GM18498 (cell line): ENCODE measurements at regions not wholly inside any gene's neighbourhood (a gene's known extent, or its start where the extent isn't known, plus 50 kb on each side); places are given as distances from the start of the nearest gene placed in this dataset.
A peak's percentile ranks its signal among the peaks of the same experiment; 100 is the strongest.

ENCODE experiments used
- ATAC-seq: cut with Tn5 transposase; IDR thresholded peaks from one replicate; pipeline ENCODE4 v1.9.1; 2021; ENCODE audit warnings: mild to moderate bottlenecking, moderate library complexity; ENCODE audit not compliant: unreplicated experiment

DNA sequence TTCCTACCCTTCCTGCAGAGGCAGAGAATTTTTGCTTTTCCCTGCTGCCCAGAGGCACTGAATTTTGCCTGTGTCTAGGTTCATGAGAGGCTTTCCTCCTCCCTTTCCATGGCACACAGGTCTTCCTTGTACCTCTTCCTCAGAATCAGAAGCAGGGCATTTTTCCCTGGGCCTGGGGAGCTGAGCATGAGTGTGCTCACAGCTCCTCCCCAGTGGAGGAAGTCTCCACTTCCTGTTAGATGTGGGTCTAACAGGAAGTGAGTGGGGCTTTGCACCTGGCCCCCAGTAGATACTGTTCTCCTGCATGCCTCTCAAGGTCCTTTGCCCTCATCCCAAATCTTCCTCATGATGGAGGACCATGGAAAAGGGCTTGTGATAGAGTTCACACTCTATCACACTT is 297.2 kb upstream of the FIGN start:
- ATAC-seq, result no peak

DNA sequence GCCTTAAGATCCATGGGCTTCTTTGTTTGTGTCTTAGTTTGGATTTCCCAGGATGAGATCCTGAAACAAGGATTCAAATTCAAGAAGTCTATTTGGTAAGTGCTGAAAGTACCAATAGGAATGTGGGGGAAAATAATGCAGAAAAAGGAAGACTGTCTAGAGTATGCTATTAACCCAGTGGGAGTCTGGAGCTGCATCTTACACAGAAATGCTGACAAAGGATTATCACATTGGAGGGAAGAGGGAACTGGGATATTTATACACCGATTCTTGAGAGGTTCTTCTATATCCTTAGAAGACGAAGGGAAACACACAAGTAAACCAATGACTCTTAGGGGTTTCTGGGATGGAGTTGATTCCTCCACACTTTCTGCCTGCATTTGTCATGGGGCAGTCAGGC is 294.8 kb upstream of the FIGN start:
- ATAC-seq, result no peak

DNA sequence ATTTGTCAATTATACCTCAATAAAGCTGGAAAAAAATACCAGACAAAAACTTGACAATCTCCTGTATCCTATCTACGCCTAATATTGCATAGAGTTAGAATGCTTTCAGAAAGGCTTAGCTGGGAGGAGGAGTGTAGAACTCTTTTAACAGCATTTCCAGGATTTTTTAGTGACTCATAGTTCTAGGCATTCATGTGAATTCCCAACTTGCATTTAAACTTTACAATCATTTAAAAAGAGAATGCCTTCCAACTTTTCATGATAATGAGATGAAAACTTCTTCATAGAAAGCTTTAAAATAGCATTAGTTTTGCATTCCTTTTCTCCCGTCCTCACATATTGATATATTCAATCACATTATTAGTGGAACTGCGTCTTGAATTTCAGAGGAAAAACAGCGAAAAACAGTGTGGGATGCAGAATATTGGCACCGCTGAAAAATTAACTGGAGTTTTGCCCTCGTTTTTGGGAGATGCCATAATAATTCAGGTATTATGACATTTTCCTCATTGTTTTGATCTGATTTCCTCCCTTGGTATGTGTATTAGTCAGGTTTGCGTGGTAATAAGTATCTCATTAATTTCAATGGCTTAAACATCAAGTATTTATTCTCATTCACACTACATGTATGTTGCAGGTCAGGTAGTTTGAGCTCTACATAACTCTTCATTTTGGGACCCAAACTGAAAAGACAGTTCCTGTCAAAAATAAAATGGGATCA is 293.2 kb upstream of the FIGN start:
- no peak for ATAC-seq

DNA sequence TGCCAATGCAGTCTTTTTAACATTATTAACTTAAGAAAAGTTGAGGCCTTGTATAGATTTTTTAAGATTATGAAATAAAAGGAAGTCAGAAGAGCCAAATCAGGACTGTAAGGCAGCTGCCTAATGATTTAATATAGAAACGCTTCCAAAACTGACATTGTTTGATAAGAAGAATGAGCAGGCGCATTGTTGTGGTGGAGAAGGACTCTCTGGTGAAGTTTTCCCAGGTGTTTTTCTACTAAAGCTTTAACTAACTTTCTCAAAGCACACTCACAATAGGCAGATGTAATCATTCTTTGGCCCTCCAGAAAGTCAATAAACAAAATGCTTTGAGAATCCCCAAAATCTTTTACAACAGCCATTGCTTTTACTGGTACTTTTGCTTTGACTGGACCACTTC is 288.6 kb upstream of the FIGN start:
- ATAC-seq, result no peak

DNA sequence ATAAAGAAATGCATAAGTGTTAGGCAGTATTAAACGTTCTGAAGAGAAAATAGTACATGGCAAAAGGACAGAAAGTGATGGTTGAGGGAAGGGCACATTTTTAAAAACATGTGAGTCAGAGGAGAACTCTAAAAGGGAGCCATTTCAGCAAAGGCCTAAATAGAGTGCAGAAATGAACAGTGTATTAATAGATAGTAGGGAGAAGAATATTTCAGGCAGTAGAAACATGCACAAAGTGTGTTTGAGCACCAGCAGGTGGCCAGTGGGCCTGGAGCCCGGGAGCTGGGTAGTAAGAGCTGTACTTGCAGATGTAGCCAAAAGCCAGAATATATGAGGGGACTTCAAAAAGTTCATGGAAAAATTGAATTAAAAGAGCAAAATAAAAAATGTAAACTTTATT is 288.1 kb upstream of the FIGN start:
- ATAC-seq, result no peak

DNA sequence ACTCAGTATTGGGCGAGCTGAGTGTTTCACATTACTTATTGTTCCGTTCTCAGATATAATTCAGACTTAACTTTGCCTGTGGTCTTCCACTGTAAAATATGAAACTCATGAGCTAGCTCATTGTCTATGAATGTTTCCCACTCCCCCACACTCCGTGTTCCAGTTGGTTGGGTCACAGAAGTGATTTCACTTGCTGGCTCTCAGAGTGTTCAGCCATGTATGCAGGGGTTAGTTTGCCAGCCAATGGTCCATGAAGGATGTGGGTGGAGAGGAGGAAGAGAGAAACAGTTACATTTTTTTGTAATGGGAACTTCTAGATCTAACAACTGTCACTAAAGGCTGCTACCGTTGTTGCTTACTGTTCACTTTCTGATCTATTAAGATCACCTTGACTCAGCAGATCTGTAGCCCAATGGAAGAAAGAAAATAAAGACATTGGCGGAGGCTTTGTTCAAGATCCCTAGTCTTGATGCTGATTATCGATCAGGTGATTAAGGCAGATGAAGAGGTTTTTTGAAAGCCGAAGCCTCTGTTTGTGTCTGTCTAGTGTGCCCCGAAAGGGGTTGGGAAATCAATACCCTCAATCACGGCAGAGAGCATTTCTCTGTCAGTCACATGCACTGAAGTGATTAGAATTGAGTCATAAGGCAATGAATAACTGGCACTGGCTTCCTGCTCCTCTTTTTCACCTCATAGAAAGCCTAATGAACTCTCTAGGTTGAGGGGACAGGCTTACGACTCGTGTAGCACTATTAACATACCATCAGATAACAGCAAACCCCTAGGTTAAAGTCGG is 279.7 kb upstream of the FIGN start:
- ATAC-seq, result peak; percentile 97

DNA sequence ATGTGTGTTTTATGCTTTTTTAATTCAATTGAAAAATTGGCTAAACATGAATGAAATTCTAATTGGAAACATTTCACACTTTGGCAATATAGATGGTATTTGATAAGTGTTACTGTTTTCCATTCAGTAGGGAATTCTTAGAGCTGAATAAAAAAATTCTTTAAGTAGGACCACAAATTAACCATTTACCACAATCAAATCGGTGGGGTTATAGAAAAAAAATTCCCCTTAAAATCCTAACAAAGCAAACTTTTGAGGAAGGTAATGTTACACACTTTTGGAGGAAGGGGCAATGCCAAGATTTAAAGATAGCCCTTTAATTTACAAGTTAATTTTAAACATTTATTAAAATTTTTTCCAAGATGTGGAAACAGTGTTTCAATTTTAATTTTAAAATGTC is 279.0 kb upstream of the FIGN start:
- no peak for ATAC-seq

DNA sequence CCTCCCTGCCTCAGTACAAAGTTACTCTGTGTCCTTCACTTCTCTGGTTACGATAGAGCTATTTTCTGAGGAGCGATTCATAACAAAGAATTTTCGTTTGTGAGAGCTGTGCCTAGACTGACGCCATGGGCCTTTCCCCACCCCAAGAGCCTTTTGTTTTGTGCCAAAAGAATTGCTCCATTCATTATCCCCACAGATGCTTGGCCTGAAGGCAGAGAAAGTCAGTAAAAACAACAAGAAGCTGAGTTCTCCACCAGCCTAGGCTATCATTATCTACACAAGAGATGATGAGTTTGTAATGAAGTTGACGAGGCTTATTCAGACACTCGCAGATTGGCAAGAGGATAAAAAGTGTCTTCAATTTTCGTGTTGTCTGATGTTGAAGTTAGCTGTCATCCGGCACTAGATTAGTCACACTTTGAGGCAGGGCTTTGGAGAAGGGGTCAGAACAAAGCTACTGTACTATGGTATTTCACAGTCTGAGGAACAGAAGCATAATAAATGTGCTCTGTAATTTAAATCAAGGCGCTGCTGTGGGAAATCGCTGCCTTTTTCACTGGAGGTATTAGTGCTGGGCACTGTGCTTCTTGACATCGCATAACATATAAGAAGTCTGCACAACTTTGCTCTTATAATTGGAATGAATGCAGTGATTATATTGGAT is 278.4 kb upstream of the FIGN start:
- no peak for ATAC-seq

DNA sequence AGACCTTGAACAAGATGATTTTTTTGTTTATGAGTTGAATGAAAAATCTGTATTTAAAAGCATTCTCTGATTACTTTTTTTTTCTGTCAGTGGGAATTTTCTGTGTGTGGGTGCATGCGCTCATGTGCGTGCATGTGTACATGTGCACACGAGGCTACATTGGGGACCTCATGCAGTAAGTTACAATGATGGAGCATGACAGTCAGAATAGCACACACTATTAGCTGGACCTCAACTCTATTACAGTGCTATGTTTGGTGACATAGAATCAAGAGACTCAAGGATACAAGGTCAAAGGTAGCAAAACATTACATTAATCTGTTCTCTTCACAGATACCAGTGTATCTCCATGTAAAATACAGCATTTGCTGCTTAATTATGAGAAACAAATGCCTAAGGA is 276.8 kb upstream of the FIGN start:
- no peak for ATAC-seq

DNA sequence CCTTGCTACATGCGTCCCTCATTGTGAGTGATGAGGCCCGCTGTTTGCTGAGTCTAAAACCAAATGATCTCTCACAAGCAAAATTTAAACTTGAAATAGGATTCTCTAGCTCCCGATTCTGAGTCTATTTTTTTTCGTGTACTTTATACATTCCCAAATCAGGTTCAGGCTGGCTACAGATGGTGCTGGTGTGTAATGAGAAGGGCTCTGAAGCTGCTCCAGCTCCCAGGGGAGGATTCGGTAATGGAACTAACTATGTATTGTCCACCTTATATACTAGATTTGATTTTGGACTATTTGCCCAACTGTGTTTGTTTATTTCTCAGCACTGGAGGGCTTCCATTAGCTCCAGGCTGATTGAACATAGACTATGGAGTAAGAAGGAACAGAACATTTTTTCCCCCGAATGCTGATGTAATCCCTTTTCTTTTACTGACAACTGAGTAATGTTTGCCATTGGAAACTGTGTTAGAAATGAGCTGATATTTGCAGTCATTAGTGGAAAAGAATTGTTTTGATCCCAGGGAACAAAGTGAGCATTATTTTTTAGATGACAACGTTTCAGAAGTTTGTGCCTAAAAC is 274.0 kb upstream of the FIGN start:
- no peak for ATAC-seq

DNA sequence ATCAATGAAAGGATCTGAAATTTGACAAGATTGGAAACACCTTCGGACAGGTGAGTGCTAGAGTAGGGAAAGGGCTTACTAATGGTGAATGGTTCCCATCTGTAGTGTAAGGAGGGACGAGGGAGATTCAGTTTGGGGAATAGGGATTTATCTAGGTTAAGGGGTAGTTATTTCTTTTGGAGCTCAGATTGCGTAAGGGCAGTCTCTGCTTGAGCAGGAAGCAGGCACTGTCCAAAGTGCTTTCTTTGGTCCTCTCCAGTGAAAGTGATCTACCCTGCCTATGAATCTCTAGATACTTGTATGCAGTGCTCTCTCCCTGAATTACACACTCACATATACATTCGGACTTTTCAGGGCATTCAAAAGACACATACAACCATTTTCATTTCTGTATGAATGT is 272.9 kb upstream of the FIGN start:
- no peak for ATAC-seq

DNA sequence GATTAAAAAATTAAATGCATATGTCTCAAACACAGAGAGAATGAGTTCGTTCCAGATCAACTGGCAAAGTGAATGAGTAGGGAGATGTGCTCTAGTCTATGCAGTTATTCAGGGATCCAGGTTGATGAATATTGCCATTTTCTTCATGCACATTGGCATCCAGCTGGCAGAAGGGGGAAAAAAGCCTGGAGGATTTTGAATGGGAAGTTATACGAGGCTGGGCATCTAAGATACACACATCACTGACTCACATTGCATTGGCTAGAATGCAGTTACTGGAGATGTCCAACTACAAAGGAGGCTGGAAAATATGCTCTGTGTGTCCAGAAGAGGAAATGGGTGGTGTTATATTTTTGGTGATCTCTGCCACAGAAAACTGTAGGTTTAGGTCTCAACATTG is 270.9 kb upstream of the FIGN start:
- ATAC-seq, result no peak

DNA sequence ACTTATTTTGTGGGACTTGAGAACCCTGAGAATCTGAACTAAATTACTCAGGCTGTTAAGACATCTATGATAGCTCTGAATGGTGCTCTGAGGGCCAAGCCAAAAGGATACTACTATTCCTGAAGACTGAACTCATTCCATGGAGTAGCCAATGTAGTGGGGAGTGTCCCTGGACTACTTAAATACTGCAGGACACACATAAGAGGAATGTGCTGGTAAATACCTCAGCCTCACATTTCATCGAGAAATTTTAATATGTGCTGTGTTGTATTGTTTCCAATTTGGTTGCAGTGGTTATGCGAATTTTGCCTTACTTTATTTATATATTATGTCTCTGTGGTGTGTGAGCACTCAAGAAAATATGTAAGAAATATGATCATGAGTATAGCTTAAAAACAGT is 264.4 kb upstream of the FIGN start:
- ATAC-seq, result no peak

DNA sequence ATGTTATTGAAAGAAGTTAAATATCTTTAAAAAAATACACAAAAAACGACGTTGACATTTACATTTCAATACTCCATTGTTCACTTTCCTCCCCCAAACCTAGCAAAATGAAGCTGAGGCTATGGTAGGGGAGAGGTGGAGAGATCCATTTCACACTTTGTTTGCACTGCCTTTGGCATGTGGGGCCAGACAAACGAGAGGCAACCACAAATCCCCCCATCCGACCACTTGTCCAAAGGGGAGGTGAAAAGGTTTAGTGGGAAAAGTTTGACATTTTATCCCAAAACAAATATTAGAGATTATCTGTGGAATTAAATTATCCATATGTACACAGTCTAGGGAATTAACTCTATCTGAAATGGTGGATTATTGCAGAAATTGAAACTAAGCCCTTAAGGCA is 261.7 kb upstream of the FIGN start:
- no peak for ATAC-seq

DNA sequence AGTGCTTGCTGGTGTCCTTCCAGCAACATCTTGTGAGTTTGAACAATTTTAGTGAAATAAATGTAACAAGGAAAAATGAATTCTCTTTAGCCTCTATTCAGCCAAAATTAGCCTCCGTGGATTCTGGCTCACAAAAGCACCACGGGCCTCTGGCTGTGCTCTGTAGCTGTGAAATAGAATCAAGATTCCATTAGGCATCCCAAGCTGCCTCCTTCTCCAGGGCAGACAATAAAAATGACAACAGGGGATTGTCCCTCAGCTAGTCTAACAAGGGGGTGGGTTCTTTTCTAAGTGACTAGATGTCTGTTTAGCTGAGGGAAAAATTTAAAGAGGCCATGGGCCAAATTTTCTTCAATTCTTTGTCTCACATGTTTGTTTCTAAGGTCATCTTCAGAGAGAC is 254.7 kb upstream of the FIGN start:
- no peak for ATAC-seq

DNA sequence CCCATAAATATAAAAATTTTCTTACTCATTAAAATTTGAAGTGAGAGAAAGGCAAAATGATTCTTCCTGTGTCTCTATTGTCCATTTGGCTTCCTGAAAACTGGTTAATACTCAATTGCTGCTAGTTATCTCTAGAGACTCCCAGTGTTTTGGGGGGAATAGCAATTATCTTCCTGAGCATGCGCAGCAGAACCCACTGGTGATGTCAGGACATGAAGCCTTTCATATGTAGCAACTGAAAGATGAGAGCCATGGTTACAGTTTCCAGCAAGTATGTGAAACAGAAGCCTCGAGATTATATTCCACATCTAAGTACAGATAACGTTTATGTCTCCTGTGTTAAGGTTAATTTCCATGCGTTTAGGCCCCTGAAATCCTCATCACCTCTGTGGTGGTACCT is 254.3 kb upstream of the FIGN start:
- no peak for ATAC-seq

DNA sequence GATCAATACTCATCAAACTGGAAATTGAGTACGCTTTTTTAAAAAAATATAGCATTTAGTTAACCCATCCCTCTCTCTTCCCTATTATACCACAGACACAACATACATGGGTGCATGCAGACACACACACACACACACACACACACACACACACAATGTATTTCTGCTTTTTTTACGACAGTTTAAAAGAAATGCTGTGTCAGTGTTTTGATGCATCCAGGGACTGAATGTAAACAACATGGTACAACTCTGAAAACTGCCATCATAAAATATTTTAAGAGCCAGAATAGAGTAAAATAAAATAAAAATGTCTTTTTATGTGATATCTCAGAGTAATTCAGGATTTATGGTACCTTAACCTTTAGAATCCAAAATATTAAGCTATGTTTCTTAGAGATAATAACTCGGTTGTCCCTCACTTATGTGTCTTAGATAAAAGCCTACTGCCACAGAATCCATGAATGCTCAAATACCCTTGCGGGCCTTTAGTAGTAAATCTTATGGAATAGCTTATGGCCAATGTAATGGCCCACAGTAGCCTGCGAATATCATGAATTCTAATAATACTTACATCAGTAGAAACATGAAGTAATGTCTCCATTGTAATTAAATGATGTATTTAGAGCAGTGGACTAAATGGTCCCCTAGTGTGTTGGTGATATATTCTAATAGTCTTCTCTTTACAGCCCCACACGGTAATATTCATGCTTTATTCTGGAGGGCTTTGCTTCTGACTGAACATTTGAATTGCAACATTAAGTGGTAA is 251.6 kb upstream of the FIGN start:
- ATAC-seq, result no peak

DNA sequence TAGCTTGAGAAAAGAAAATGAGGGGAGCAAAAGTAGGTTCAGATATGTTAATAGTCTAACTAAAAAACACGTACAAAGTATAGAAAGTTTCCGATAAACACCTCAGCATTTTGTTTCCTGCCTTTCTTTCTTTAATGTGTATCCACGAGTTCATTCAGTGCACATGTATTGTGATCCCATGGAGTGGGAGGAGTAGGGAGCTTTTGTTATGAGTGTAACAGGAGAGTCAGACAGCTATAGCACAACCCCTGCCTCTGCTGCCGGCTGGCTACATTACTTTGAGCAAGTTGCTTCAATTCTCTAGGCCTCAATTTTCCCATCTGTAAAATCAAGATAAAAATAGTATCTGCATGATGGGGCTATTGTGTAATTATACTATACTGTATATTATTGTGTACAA is 249.2 kb upstream of the FIGN start:
- no peak for ATAC-seq

DNA sequence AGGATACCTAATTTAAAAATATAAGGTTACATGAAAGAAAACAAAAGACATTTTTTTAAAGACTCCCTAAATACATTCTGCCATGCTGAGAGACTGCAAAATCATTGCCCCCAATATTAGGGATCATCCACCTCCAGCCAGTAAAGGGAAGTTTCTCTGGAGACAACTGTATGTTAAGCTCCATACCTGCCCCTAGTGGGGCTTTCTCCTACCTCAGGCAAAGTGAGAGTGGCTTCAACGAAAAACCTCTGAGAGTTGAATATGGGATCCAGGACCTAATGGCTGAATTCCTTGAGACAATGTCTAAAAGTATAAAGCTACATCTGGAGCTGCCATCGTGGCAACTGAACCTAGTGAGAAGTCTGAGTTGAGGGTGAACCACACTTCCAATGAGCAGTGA is 248.1 kb upstream of the FIGN start:
- no peak for ATAC-seq

DNA sequence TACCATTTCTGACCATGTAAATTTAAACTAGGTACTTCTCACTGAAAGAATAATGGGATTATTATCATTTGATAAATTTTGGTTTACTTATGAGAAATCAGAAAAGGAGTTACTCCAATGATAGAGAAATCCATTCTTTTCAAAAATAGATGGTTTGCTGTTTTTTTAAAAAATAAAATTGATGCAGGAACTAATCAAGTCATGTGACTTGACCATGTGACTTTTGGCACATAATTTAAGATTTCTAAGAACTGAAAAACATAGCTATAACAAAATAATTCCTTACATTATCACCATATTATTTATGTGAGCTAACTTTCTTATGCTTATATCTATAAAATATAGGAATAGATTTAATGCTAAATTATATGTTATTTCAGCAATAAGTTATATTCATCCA is 247.1 kb upstream of the FIGN start:
- ATAC-seq, result no peak

DNA sequence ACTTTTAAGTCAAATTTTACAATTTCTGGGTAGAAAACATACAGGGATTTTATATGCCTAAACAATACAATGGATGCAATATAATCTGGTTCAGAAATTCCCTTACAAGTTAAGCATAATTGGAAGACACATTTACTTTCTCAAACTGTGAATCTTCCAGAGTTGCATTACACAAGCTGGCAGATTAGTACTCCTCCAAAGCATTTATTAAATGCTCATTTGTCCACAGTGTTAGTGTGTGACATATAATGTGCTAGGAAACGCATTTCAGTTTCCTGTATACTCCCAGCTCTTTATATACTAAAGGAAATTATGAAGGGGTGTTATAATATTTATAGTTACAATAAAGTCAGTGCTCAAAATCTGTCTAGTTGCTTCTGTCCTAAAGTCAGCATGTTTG is 239.0 kb upstream of the FIGN start:
- ATAC-seq, result no peak
